ENCODE measurements at regions not wholly inside any gene's neighbourhood (a gene's known extent, or its start where the extent isn't known, plus 50 kb on each side); places are given as distances from the start of the nearest gene placed in this dataset.
"Not testable (repeated sequence)": the region's sequence is repeated elsewhere in the genome, so short reads cannot be mapped to it uniquely, and the experiment has no call there.

DNA sequence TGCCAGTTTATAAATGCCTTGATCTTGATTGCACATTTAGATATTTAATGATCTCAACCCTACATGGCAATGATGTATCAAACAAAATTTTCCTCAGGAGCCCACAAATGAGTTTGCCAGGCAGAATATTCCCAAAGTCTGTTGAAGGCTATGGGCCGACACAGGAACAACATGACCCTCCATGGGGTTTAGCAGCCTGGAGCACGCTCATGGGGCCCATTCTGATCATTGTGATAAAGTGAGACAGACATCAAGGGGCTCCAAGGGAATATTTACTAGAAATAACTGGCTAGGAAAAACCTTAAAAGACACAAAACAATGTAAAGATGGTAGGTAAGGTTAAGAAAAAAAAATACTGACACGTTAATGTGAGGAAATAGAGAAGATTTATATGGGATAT lies 485.4 kb downstream of the PLCL1 start:
- H3K4me3 ChIP-seq = no peak overlapping the region
- no peaks in the 10 kb centered on the region for H3K36me3 ChIP-seq
- H3K27me3 ChIP-seq = no peaks in the 10 kb centered on the region
- no peaks in the 10 kb centered on the region for H3K9me3 ChIP-seq (replicated peaks)
- H3K27ac ChIP-seq = no peak overlapping the region
- H3K4me1 ChIP-seq = no peaks in the 10 kb centered on the region
- DNase-seq = no peak

DNA sequence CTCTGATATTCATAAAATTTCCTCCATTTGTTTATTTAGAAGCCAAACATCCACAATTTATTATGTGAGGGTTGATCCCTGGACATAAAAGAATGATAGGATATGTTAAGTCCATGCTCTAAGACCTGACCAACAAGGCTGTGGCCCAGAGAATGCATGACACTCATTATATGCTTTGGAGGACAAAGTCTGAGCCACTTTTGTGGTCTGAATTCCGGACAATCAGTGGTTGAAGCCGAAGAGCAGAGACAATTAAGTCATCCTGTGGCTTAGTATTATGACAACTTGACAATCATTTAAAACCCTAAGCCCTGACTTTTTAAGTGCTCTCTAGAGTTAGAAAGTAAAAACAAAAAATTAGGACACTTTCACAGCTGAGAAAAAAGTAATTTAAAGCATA lies 483.3 kb downstream of the PLCL1 start:
- peak in 1 of 2 experiments; percentile 8 for DNase-seq
- Histone ChIP-seq H3K4me3 (no peak overlapping the region), H3K27ac (no peak overlapping the region), H3K36me3 (no peaks in the 10 kb centered on the region), H3K9me3 (replicated peaks) (no peaks in the 10 kb centered on the region), H3K4me1 (no peaks in the 10 kb centered on the region), H3K27me3 (no peaks in the 10 kb centered on the region; the same call in 1 of the 2 replicates)

DNA sequence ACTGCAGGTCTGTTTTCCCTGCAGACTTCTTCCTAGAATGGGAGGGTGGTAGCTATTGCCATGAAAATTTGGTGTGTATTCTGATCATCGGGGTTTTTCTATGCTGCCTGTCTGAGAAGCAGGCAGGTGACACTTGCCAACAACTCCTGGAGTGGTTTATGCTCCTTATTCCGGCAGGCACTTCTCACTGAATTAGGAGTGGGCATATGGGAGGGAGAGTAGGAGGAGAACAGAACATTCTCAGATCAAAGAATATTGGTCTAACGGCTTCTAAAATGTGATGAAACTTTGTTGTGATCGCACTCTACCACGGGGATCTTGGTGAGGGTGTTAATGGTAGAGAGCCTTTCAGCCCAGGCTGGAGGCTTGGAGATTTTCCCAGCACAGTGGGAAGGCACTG lies 480.8 kb downstream of the PLCL1 start:
- Histone ChIP-seq H3K4me3 (no peak overlapping the region), H3K27ac (no peak overlapping the region), H3K9me3 (replicated peaks) (no peaks in the 10 kb centered on the region), H3K27me3 (peaks cover 4% of the 10 kb centered on the region; the same call in 1 of the 2 replicates), H3K4me1 (no peaks in the 10 kb centered on the region), H3K36me3 (no peaks in the 10 kb centered on the region)
- no peak for DNase-seq

DNA sequence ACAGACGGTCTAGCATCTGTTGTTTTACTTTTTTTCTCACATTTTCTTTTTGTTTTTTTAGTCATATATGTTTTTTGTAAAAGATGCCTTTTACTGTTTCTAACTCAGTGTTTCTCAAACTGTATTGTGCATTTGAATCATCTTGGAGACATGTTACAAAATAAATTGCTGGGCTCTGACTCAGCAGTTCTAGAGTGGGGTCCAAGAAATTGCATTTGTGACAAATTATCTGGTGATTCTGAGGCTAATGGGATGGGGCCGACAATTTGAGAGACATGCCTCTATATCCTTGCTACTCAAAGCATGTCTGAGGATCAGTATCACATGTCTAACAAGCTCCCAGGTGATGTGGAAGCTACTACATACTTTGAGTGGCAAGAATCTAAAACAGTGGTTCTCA lies 478.8 kb downstream of the PLCL1 start:
- Histone ChIP-seq H3K36me3 (no peaks in the 10 kb centered on the region), H3K4me1 (no peaks in the 10 kb centered on the region), H3K27me3 (peaks cover 4% of the 10 kb centered on the region; the same call in 1 of the 2 replicates), H3K9me3 (replicated peaks) (no peaks in the 10 kb centered on the region), H3K27ac (no peak overlapping the region), H3K4me3 (no peak overlapping the region)
- DNase-seq = no peak

DNA sequence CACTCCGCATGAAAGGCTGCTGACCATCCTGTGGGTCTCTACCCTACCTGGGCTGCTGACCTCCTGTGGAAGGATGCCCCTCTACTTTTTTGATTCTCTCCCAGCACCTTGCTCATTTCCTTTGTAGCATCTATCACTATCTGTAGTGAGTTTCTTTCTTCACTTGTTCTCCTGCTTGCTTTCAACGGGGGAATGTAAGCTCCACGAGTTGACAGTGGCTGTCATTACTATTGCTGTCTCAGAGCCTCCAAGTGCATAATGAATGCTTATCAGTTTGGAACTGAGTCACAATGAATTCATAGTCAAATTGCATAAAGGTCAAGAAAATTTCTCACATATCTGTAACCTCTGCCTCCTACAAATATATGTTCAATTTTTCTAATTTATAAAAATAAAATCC lies 477.7 kb downstream of the PLCL1 start:
- no peak overlapping the region for H3K4me3 ChIP-seq
- no peaks in the 10 kb centered on the region for H3K36me3 ChIP-seq
- H3K9me3 ChIP-seq (replicated peaks) = no peaks in the 10 kb centered on the region
- peaks cover 4% of the 10 kb centered on the region; the same call in 1 of the 2 replicates for H3K27me3 ChIP-seq
- no peaks in the 10 kb centered on the region for H3K4me1 ChIP-seq
- H3K27ac ChIP-seq = no peak overlapping the region
- DNase-seq = no peak

DNA sequence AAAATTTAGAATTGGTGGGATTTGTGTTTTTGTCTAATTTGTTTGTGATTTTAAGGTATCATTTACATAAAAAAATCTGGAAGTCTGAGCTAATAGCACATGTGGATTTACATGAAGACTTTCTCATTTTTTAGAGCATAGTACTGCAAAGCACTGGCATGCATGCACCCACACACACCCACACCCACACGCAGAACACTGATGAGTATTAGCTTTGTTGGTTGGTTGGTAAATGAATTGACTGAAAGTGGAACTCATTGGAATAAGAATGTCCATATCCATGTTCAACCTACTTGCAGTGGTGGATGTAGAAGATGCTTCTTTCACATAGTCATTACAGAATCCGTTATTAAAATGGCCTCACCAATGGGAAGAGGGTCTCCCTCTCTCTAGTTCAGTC lies 475.8 kb downstream of the PLCL1 start:
- no peak overlapping the region for H3K4me3 ChIP-seq
- H3K4me1 ChIP-seq = no peaks in the 10 kb centered on the region
- no peak for DNase-seq
- no peak overlapping the region for H3K27ac ChIP-seq
- H3K36me3 ChIP-seq = no peaks in the 10 kb centered on the region
- H3K9me3 ChIP-seq (replicated peaks) = no peaks in the 10 kb centered on the region
- peaks cover 4% of the 10 kb centered on the region; the same call in 1 of the 2 replicates for H3K27me3 ChIP-seq

DNA sequence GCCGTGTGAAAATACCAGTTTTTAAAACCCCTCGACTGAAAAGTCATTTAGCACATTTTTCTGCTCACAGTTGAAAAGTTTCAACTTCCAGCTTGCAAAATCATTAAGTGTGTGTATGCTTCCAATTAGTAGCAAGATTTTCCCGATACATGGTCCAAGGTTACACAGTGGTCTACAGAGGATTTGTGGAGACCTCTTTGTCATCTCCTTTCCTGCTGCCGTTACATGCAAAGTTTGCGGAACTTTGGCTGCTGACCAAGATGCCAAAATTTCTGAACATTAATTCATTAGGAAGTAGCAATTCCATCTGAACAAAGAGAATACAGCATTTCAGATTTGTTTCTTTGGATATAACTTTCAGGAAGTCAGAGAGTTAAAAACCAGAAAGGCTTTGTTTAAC lies 474.6 kb downstream of the PLCL1 start:
- no peak for DNase-seq
- no peaks in the 10 kb centered on the region for H3K4me1 ChIP-seq
- H3K27me3 ChIP-seq = peaks cover 4% of the 10 kb centered on the region; the same call in 1 of the 2 replicates
- H3K9me3 ChIP-seq (replicated peaks) = no peaks in the 10 kb centered on the region
- H3K4me3 ChIP-seq = no peak overlapping the region
- H3K27ac ChIP-seq = no peak overlapping the region
- H3K36me3 ChIP-seq = no peaks in the 10 kb centered on the region

DNA sequence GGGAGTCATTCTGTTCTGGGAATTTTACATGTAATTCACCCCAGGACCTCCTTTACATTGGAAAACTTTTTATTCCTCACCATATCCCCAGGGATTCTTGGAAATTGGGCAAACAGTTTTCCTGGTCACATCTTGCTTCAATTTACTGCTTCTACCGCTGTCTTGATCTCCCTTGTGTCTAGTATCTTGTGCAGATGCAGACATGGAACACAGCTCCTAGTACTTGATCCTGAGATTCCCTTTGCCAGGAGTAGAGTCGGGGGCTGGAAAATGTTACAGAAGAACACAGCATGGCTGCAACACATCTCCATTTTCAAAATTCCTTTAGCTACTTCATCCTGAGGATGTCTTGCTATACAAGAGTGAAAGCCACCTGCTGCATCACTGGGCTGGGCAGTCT lies 472.8 kb downstream of the PLCL1 start:
- peaks cover 2% of the 10 kb centered on the region; the same call in 1 of the 2 replicates for H3K27me3 ChIP-seq

DNA sequence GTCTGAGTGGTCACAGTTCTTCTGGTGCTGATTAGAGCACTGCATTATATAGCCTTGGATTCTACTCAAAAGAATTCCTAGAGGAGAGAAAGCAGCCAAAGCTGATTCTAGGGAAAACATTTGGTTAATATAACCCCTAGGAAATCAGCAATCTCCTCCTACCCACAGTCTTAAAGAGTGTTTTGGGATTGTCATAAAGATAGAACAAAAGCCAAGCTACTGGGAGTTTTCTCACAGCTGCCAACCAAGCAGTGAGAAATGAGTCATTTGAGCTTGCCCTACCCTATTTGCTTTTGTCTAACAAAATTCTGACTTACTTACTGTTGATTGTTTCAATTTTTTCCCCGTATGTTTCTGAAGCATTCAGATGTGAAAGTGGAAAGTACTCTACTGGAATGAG lies 469.3 kb downstream of the PLCL1 start:
- no peak for DNase-seq
- Histone ChIP-seq H3K27me3 (no peaks in the 10 kb centered on the region), H3K4me3 (no peak overlapping the region), H3K36me3 (no peaks in the 10 kb centered on the region), H3K4me1 (no peaks in the 10 kb centered on the region), H3K27ac (no peak overlapping the region), H3K9me3 (replicated peaks) (no peaks in the 10 kb centered on the region)

More for the DNA sequence above, 472.8 kb downstream of the PLCL1 start:
- H3K9me3 ChIP-seq (replicated peaks) = no peaks in the 10 kb centered on the region
- H3K4me1 ChIP-seq = no peaks in the 10 kb centered on the region
- no peaks in the 10 kb centered on the region for H3K36me3 ChIP-seq
- DNase-seq = no peak
- no peak overlapping the region for H3K4me3 ChIP-seq
- no peak overlapping the region for H3K27ac ChIP-seq

DNA sequence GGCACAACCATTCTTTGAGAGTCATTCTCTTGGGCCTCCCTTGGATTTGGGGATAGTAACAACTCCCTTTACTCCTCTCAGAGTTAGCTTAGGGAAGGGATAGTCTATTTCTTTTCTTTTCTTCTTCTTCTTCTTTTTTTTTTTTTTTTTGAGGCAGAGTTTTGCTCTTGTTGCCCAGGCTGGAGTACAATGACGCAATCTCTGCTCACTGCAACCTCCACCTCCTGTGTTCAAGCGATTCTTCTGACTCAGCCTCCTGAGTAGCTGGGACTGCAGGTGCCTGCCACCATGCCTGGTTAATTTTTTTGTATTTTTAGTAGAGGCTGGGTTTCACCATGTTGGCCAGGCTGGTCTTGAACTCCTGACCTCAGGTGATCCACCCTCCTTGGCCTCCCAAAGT lies 465.8 kb downstream of the PLCL1 start:
- not testable (repeated sequence) for H3K4me3 ChIP-seq; H3K27ac ChIP-seq; DNase-seq; H3K36me3 ChIP-seq; H3K27me3 ChIP-seq; H3K4me1 ChIP-seq; H3K9me3 ChIP-seq (replicated peaks)

DNA sequence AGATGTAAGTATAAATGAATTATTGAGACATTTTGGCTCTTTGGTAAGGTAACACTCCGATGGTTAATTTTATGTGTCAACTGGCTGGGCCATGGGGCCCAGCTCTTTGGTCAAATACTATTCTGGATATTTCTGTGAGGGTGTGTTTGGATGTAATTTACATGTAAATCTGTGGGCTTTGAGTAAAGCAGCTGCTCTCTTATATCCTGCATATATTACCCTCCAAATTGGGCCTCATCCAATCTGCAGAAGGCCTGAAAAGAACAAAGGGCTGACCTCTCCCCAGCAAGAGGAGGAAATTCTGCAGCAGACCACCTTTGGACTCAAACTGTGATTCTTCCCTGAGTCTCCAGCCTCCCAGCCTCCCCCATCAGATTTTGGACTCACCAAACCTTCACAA lies 464.1 kb downstream of the PLCL1 start:
- no peaks in the 10 kb centered on the region for H3K4me1 ChIP-seq
- H3K4me3 ChIP-seq = no peak overlapping the region
- H3K27ac ChIP-seq = no peak overlapping the region
- H3K27me3 ChIP-seq = no peaks in the 10 kb centered on the region
- H3K36me3 ChIP-seq = no peaks in the 10 kb centered on the region
- no peaks in the 10 kb centered on the region for H3K9me3 ChIP-seq (replicated peaks)
- no peak for DNase-seq

DNA sequence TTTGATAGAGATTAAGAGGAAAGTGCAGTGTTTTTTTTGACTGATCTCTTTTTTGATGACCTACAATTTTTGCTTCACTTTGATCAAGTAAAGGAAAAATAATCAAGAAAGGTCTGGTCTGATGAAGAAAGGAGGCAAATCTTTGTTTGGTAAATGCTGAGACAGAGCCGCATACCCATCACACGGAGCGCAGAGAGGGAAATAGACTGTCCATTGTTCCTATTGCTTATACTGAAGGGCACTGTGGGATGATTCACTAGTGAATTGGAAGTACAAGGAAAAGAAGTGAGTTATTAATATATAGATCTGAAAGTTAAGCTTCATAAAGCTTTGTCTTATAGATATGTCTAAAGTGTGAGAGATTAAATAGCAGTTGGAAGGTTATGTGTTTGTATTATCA lies 455.1 kb downstream of the PLCL1 start:
- Histone ChIP-seq H3K27me3 (no peaks in the 10 kb centered on the region), H3K9me3 (replicated peaks) (no peaks in the 10 kb centered on the region), H3K4me3 (no peak overlapping the region), H3K27ac (no peak overlapping the region), H3K36me3 (no peaks in the 10 kb centered on the region), H3K4me1 (no peaks in the 10 kb centered on the region)
- no peak for DNase-seq

DNA sequence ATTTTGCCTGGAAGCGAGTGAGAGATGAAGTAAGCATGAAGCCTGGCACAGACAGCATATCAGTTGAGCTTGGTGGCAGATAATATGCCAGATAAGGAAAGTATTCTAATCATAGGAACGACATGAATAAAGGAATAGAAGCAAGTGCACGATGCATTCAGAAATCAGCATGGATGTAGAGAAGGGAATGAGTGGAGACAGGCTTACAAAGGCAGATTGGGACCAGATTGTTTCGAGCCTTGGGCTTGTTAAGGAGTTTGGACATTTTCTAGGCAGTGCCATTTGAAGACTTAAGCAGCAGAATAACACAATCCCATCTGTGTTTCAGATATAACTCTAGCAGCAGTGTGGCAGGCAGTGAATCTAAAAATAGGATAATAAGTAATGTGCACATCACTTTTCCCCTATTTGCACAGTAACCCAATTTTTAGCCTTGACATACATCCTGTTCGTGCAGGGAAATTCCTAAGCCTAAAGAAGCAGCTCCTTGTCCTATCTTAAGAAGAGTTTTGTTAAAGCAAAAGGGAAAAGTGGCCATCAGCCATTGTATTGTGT lies 450.2 kb downstream of the PLCL1 start:
- H3K27ac ChIP-seq = no peak overlapping the region
- no peak for DNase-seq
- H3K27me3 ChIP-seq = no peaks in the 10 kb centered on the region
- H3K4me3 ChIP-seq = no peak overlapping the region
- H3K9me3 ChIP-seq (replicated peaks) = no peaks in the 10 kb centered on the region
- H3K4me1 ChIP-seq = no peaks in the 10 kb centered on the region
- H3K36me3 ChIP-seq = no peaks in the 10 kb centered on the region

DNA sequence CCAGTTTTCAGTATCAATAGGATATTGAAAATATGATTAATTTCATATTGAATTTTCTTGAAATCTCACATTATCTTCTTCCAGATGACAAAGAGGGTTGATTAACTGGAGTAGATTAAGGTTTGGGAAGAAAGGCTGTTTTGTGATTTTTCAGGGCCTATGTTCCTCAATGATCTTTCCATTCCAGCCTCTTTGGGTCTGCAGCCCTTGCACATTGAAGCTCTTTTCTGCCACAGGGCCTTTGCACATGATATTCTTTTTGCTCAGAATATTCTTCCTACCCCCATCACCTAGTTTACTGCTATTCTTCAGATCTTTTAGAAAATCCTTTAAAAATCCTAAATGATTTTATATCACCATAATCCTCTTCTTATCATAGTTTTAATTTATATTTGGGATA lies 449.6 kb downstream of the PLCL1 start:
- H3K27me3 ChIP-seq = no peaks in the 10 kb centered on the region
- no peak for DNase-seq
- H3K36me3 ChIP-seq = no peaks in the 10 kb centered on the region

DNA sequence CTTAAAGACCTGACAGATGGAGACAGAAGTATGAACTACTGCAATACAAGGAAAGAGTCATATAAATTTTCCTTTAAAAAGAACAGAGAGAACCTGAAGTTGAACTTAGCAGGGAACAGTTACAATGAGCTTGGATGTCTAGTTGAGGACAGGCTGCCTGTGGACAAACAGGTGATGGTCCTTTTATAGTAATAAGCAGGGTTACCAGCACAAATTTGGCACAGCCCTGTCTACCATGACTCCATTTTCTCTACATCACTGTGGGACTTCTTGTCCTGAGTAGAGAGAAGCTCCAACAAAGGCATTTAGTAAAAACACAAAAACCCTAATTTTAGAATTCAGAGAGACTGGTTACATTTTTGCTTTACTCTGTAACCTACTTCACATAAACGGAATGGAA lies 448.1 kb downstream of the PLCL1 start:
- no peak for DNase-seq
- H3K36me3 ChIP-seq = no peaks in the 10 kb centered on the region
- no peaks in the 10 kb centered on the region for H3K9me3 ChIP-seq (replicated peaks)

More for the DNA sequence above, 449.6 kb downstream of the PLCL1 start:
- H3K9me3 ChIP-seq (replicated peaks) = no peaks in the 10 kb centered on the region
- H3K4me1 ChIP-seq = no peaks in the 10 kb centered on the region
- no peak overlapping the region for H3K4me3 ChIP-seq
- no peak overlapping the region for H3K27ac ChIP-seq

DNA sequence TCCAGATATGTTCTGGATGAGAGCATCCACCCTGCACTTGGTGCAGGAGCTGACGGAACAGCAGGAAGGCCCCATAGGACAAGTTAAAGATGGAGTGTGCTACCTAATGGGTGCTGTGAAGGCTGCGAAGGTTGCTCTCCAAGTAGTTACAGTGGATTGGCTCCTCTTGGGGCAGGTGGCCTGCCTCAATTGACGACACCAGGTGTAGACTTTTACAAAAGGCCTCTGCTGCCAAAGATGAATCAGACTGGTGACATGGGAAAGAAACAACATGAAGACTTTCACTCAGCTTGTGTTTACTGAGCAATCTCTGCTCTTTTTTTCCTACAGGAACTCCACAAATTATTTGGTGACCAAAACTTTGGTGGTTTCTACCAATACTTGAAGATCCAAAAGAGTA lies 437.7 kb downstream of the PLCL1 start:
- H3K9me3 ChIP-seq (replicated peaks) = no peaks in the 10 kb centered on the region

More for the DNA sequence above, 448.1 kb downstream of the PLCL1 start:
- H3K4me1 ChIP-seq = no peaks in the 10 kb centered on the region
- no peak overlapping the region for H3K4me3 ChIP-seq
- no peaks in the 10 kb centered on the region for H3K27me3 ChIP-seq
- H3K27ac ChIP-seq = no peak overlapping the region

More for the DNA sequence above, 437.7 kb downstream of the PLCL1 start:
- Histone ChIP-seq H3K27me3 (no peaks in the 10 kb centered on the region), H3K4me1 (no peaks in the 10 kb centered on the region), H3K27ac (no peak overlapping the region), H3K4me3 (no peak overlapping the region), H3K36me3 (no peaks in the 10 kb centered on the region)
- no peak for DNase-seq
